Thoracic aorta (tissue), 2 donors: ENCODE measurements at regions not wholly inside any gene's neighbourhood (a gene's known extent, or its start where the extent isn't known, plus 50 kb on each side); places are given as distances from the start of the nearest gene placed in this dataset.

Experiments
- ATAC-seq: fragments of 150-250 bp; one replicate; pipeline ENCODE4 v1.8.0; 2017; ENCODE audit warnings: low read depth; ENCODE audit not compliant: insufficient number of reproducible peaks, low FRiP score
- DNase-seq: peaks from one replicate; pipeline ENCODE4 v3.0.0-alpha.2; 2020; ENCODE audit warnings: low spot score
- H3K27ac ChIP-seq, 2 donors: fragments of 200-600 bp; sonication (generic); 1 replicate in 1 of 2; 2 replicates in 1 of 2; pipeline ENCODE4 v1.5.1; 2016; ENCODE audit warnings: mild to moderate bottlenecking in 2 of 2, moderate library complexity in 2 of 2
- H3K27me3 ChIP-seq: fragments of 200-600 bp; sonication (generic); replicated peaks from 2 replicates; pipeline ENCODE4 v1.6.0; 2016; ENCODE audit warnings: mild to moderate bottlenecking; ENCODE audit not compliant: insufficient read depth
- H3K36me3 ChIP-seq: fragments of 200-600 bp; sonication (generic); one replicate; pipeline ENCODE4 v1.5.1; 2016
- H3K4me1 ChIP-seq, 2 donors: fragments of 200-600 bp; sonication (generic); 1 replicate in 1 of 2; 2 replicates in 1 of 2; pipeline versions ENCODE4 v1.5.1 to v1.6.0; 2016; ENCODE audit warnings: low read depth in 2 of 2, mild to moderate bottlenecking in 1 of 2; ENCODE audit not compliant: control insufficient read depth in 1 of 2
- H3K4me3 ChIP-seq: fragments of 200-600 bp; sonication (generic); 2 replicates; pipeline ENCODE4 v1.5.1; 2016; ENCODE audit warnings: mild to moderate bottlenecking
- H3K9me3 ChIP-seq: fragments of 200-600 bp; sonication (generic); 2 replicates; pipeline ENCODE4 v1.5.1; 2016
- CTCF ChIP-seq: fragments of 200-600 bp; sonication (generic); IDR thresholded peaks from one replicate; pipeline ENCODE4 v1.5.1; 2019; ENCODE audit warnings: antibody characterized with exemption

GRCh38 chr6:142005021-142005420 is 127.7 kb upstream of the GJE1 start:
- Histone ChIP-seq H3K4me3 (no peak overlapping the region), H3K9me3 (no peaks in the 10 kb centered on the region), H3K4me1 (no peaks in the 10 kb centered on the region), H3K36me3 (no peaks in the 10 kb centered on the region), H3K27me3 (no peaks in the 10 kb centered on the region), H3K27ac (no peak overlapping the region)
- no peak for TF ChIP-seq CTCF
- no peak for ATAC-seq
- DNase-seq, result no peak

DNA sequence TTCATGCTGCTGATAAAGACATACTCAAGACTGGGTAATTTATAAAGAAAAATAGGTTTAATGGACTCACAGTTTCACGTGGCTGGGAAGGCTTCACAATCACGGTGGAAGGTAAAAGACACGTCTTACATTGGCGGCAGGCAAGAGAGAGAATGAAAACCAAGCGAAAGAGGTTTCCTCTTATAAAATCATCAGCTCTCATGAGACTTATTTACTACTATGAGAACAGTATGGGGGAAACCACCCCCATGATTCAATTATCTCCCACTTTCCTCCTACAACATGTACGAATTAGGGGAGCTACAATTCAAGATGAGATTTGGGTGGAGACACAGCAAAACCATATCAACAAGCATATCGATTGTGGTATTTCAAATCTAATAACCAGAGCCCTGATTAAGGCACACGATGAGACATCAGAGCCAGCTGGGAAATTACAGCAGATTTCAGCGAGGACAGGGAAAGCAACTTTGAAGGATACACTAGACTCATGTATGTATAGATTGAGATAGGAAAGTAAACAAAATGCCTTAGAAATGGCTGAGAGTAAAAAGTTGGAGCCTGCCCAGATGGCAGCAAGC is 129.8 kb upstream of the GJE1 start:
- no peak overlapping the region for H3K4me3 ChIP-seq
- no peak for ATAC-seq

DNA sequence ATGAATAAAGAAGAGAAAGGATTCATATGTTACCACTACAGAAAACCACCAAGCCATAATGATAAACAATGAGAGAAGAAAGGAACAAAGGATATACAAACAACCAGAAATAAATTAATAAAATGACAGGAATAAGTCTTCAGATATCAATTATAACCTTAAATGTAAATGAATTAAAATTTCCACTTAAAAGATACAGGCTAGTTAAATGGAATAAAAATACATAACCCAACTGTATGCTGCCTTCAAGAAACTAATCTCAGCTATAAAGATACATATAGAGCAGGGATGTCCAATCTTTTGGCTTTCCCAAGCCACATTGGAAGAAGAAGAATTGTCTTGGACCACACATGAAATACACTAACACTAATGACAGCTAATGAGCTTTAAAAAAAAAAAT is 135.9 kb upstream of the GJE1 start:
- no peak for TF ChIP-seq CTCF
- ATAC-seq, result no peak
- no peak overlapping the region for H3K4me3 ChIP-seq

More for the DNA sequence above, 129.8 kb upstream of the GJE1 start:
- Histone ChIP-seq H3K36me3 (no peaks in the 10 kb centered on the region), H3K4me1 (no peaks in the 10 kb centered on the region), H3K27ac (no peak overlapping the region), H3K9me3 (peaks cover 4% of the 10 kb centered on the region), H3K27me3 (no peaks in the 10 kb centered on the region)
- TF ChIP-seq CTCF, result no peak
- no peak for DNase-seq

DNA sequence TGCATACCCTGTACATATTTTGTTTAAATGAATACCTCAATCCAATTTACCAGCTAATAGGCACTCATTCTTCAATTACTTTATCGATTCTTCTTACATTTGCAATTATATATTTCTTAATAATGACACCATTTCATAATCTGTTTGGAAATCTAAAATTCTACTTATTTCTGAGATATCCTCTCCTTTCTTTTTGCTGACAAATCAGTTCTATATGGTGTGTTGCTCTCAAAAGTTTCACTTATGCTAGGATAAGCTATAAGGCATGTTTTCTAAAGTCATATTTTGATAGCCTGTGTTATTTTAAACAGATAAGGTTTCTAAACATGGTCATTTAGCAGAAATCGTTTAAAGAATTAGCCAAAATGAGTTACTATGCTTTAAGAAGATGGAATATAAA is 140.6 kb upstream of the GJE1 start:
- ATAC-seq, result no peak
- H3K9me3 ChIP-seq, result peaks cover 3% of the 10 kb centered on the region
- TF ChIP-seq CTCF, result no peak
- H3K27ac ChIP-seq, result no peak overlapping the region
- no peaks in the 10 kb centered on the region for H3K4me1 ChIP-seq
- DNase-seq, result no peak
- no peaks in the 10 kb centered on the region for H3K27me3 ChIP-seq
- H3K36me3 ChIP-seq, result no peaks in the 10 kb centered on the region
- H3K4me3 ChIP-seq, result no peak overlapping the region

More for the DNA sequence above, 135.9 kb upstream of the GJE1 start:
- DNase-seq, result no peak
- no peak overlapping the region for H3K27ac ChIP-seq
- peaks cover 9% of the 10 kb centered on the region for H3K9me3 ChIP-seq
- H3K27me3 ChIP-seq, result no peaks in the 10 kb centered on the region
- no peaks in the 10 kb centered on the region for H3K4me1 ChIP-seq
- no peaks in the 10 kb centered on the region for H3K36me3 ChIP-seq

GRCh38 chr6:141990840-141991239 is 141.9 kb upstream of the GJE1 start:
- no peak for ATAC-seq
- DNase-seq, result no peak
- Histone ChIP-seq H3K9me3 (peaks cover 3% of the 10 kb centered on the region), H3K36me3 (no peaks in the 10 kb centered on the region), H3K27me3 (no peaks in the 10 kb centered on the region), H3K4me1 (no peaks in the 10 kb centered on the region), H3K27ac (no peak overlapping the region), H3K4me3 (no peak overlapping the region)
- TF ChIP-seq CTCF, result no peak
